OCI-LY7 (cell line): ENCODE measurements at regions not wholly inside any gene's neighbourhood (a gene's known extent, or its start where the extent isn't known, plus 50 kb on each side); places are given as distances from the start of the nearest gene placed in this dataset.

Source experiments
- BruUV-seq: library from RNA; stranded (reverse); fragments of 400-500 nt; replicated peaks from 2 replicates; lab custom pipeline; 2021; lab: Mats Ljungman, UMichigan
- CTCF ChIA-PET: fragments of 300-600 bp; sonication (Branson Sonifier 250); formaldehyde crosslinking; loops from one replicate; lab custom pipeline; 2022; ENCODE audit warnings: antibody characterized with exemption; ENCODE audit not compliant: unreplicated experiment; lab: Charles Lee
- POLR2A ChIA-PET: fragments of 300-600 bp; sonication (Branson Sonifier 250); formaldehyde crosslinking; loops from one replicate; lab custom pipeline; 2022; ENCODE audit warnings: antibody characterized with exemption; lab: Charles Lee
- DNase-seq: peaks from one replicate; pipeline ENCODE4 v3.0.0-alpha.2; 2015; ENCODE audit warnings: low spot score
- H2AFZ ChIP-seq: fragments of 200-600 bp; sonication (generic), shearing (Covaris generic); 2 replicates; pipeline ENCODE4 v1.6.1; 2014; ENCODE audit warnings: mild to moderate bottlenecking, antibody characterized with exemption, low read length, moderate library complexity
- H3K27ac ChIP-seq: fragments of 200-600 bp; sonication (generic); 2 replicates; pipeline ENCODE4 v1.5.1; 2014; ENCODE audit warnings: mixed run types, low read depth, mild to moderate bottlenecking, moderate library complexity, low read length, inconsistent platforms; ENCODE audit not compliant: poor library complexity, severe bottlenecking
- H3K36me3 ChIP-seq: fragments of 200-600 bp; sonication (generic); 2 replicates; pipeline ENCODE4 v1.6.1; 2014; ENCODE audit warnings: mild to moderate bottlenecking, antibody characterized with exemption, low read length, moderate library complexity, mixed read lengths; ENCODE audit not compliant: insufficient read depth
- H3K4me1 ChIP-seq: fragments of 200-600 bp; sonication (generic); 2 replicates; pipeline ENCODE4 v1.5.1; 2014; ENCODE audit warnings: mild to moderate bottlenecking, low read length; ENCODE audit not compliant: insufficient read depth, poor library complexity, severe bottlenecking
- H3K4me2 ChIP-seq: fragments of 200-600 bp; sonication (generic); 2 replicates; pipeline ENCODE4 v1.6.1; 2014; ENCODE audit warnings: mild to moderate bottlenecking, low read length
- H3K4me3 ChIP-seq: fragments of 200-600 bp; sonication (generic); 2 replicates; pipeline ENCODE4 v1.5.1; 2014; ENCODE audit warnings: mild to moderate bottlenecking, low read depth, low read length; ENCODE audit not compliant: poor library complexity, severe bottlenecking
- H3K79me2 ChIP-seq: fragments of 200-600 bp; sonication (generic); 2 replicates; pipeline ENCODE4 v1.6.1; 2016; ENCODE audit warnings: low read depth, mild to moderate bottlenecking, low read length, moderate library complexity, mixed read lengths; ENCODE audit not compliant: insufficient read depth
- H3K9me2 ChIP-seq: fragments of 200-600 bp; sonication (generic); 2 replicates; pipeline ENCODE4 v1.6.1; 2016; ENCODE audit warnings: mild to moderate bottlenecking, low read length, mixed read lengths; ENCODE audit not compliant: insufficient read depth
- H3K9me3 ChIP-seq: fragments of 200-600 bp; sonication (generic); 2 replicates; pipeline ENCODE4 v1.6.1; 2014; ENCODE audit warnings: mild to moderate bottlenecking, mixed run types, low read length, mixed read lengths
- H4K20me1 ChIP-seq: fragments of 200-600 bp; sonication (generic); 2 replicates; pipeline ENCODE4 v1.6.1; 2014; ENCODE audit warnings: mild to moderate bottlenecking, antibody characterized with exemption, low read length, moderate library complexity, mixed read lengths; ENCODE audit not compliant: insufficient read depth
- EZH2phosphoT487 ChIP-seq: fragments of 200-600 bp; sonication (generic); IDR thresholded peaks from 2 replicates; pipeline ENCODE4 v1.6.1; 2018; ENCODE audit warnings: low read depth, borderline replicate concordance, mild to moderate bottlenecking, mixed run types, antibody characterized with exemption, low read length, moderate library complexity, mixed read lengths
- intact Hi-C: fragments of 100-400 bp; cut with micrococcal nuclease; formaldehyde crosslinking; loops from one replicate; pipeline ENCODE4 v1.10.0; 2022; ENCODE audit not compliant: unreplicated experiment
- TF ChIP-seq, protein P1 (sequence below): fragments of 200-600 bp; sonication (generic); conservative IDR thresholded peaks from 2 replicates; pipeline ENCODE4 v1.5.1; 2014; ENCODE audit warnings: mild to moderate bottlenecking, antibody characterized with exemption, low read length, moderate library complexity, mixed read lengths

DNA sequence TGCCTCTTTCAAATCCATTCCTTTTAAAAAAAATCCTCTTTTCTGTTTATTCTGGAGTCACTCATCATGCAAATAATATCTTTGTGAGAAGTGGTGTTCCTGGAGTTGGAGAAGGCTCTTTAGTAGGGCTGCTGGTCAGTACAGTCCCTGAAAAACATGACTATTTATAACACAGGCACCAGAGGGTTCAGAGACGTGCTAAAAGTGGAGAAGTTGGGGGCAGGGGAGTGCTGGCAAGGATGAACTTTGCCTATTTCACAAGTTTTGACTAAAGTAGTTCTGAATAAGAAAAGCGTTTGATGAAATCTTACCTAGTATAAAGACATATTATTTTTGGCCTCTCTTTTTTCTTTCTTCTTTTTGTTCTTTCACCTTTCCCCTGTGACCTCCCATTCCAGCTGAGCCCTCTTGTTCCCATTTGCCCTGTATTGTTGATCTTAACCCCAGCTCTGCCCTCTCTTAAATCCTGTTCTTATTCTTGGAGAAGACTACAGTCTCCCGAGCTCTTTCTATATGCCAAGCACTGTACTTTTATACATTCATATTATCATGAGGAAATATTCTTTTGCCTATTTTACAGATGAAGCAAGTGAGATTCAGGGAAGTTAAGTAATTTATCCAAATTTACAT, 129.1 kb downstream of the TM9SF2 start:
- POLR2A ChIA-PET: interaction anchor here (0.6 kb wide), 1 partner anchor 116 kb away, joined by 3 read pairs; no protein-coding TSS in a partner anchor
- Histone ChIP-seq H3K4me2 (no peak overlapping the region), H3K79me2 (no peaks in the 10 kb centered on the region), H2AFZ (no peak overlapping the region), H4K20me1 (no peaks in the 10 kb centered on the region), H3K36me3 (no peaks in the 10 kb centered on the region), H3K9me2 (no peaks in the 10 kb centered on the region), H3K4me3 (no peak overlapping the region), H3K27ac (no peak overlapping the region), H3K9me3 (no peaks in the 10 kb centered on the region), H3K4me1 (peaks cover under 1% of the 10 kb centered on the region)
- CTCF ChIA-PET: no interaction called here
- intact Hi-C loops: no loop called here
- TF ChIP-seq EZH2phosphoT487: no peak
- TF ChIP-seq, protein P1, sequence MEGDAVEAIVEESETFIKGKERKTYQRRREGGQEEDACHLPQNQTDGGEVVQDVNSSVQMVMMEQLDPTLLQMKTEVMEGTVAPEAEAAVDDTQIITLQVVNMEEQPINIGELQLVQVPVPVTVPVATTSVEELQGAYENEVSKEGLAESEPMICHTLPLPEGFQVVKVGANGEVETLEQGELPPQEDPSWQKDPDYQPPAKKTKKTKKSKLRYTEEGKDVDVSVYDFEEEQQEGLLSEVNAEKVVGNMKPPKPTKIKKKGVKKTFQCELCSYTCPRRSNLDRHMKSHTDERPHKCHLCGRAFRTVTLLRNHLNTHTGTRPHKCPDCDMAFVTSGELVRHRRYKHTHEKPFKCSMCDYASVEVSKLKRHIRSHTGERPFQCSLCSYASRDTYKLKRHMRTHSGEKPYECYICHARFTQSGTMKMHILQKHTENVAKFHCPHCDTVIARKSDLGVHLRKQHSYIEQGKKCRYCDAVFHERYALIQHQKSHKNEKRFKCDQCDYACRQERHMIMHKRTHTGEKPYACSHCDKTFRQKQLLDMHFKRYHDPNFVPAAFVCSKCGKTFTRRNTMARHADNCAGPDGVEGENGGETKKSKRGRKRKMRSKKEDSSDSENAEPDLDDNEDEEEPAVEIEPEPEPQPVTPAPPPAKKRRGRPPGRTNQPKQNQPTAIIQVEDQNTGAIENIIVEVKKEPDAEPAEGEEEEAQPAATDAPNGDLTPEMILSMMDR: no peak
- no peak for DNase-seq
- no TSS peak for BruUV-seq

DNA sequence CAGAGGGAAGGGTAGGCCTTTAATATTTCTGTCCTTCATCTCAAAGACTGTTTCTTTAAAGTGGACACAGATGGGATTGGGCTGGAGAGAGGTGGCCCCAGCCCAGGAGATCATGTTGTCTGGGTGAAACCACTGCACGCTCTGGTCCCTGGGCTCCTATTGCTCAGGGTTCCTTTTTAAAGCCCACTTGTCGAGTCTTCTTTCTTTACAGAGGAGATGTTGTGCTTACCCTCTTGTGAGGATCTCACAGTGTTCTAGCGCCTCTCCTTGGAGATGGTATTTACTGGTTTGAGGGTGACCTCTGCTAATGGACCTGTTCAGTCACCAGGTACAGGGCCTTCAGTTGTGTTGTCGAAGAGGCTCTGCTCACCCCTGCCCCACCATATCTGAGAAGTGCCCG, 128.4 kb downstream of the TM9SF2 start:
- Histone ChIP-seq H4K20me1 (no peaks in the 10 kb centered on the region), H3K79me2 (no peaks in the 10 kb centered on the region), H3K4me3 (no peak overlapping the region), H3K36me3 (no peaks in the 10 kb centered on the region), H2AFZ (no peak overlapping the region), H3K9me2 (no peaks in the 10 kb centered on the region), H3K4me2 (no peak overlapping the region), H3K4me1 (no peaks in the 10 kb centered on the region), H3K9me3 (no peaks in the 10 kb centered on the region), H3K27ac (no peak overlapping the region)
- CTCF ChIA-PET: no interaction called here
- POLR2A ChIA-PET: no interaction called here
- DNase-seq: no peak
- intact Hi-C loops: no loop called here
- TF ChIP-seq EZH2phosphoT487: no peak
- no TSS peak for BruUV-seq

DNA sequence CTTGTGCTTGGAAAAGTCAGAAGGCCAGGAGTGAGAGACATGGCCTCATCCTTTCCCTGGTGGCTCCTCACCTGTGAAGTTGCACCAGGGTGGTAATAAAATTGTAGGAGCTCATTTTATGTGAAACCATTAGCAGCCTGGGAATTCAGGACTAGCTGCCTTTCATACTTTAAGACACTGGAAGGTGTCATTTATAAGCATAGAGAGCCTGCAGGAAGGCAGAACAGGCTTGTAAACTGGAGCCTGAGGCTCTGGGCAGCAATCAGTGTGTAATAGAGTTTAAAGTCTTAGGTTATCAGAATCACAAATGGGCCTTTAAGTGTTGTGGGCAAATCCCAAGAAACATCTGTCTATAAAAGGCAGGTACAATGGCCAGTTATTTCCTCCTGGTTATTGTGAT, 127.2 kb downstream of the TM9SF2 start:
- Histone ChIP-seq H3K27ac (no peak overlapping the region), H3K4me1 (no peaks in the 10 kb centered on the region), H4K20me1 (no peaks in the 10 kb centered on the region), H3K4me2 (no peak overlapping the region), H3K9me3 (no peaks in the 10 kb centered on the region), H3K79me2 (no peaks in the 10 kb centered on the region), H3K4me3 (no peak overlapping the region), H3K9me2 (no peaks in the 10 kb centered on the region), H2AFZ (no peak overlapping the region), H3K36me3 (no peaks in the 10 kb centered on the region)
- BruUV-seq: no TSS peak
- CTCF ChIA-PET: no interaction called here
- TF ChIP-seq, protein P1: no peak
- no peak for TF ChIP-seq EZH2phosphoT487
- POLR2A ChIA-PET: no interaction called here
- intact Hi-C loops: no loop called here
- no peak for DNase-seq
